Astrocyte (in vitro differentiated cells and primary cell): ENCODE measurements at regions not wholly inside any gene's neighbourhood (a gene's known extent, or its start where the extent isn't known, plus 50 kb on each side); places are given as distances from the start of the nearest gene placed in this dataset.

ENCODE experiments used
- DNase-seq: peaks from one replicate; pipeline ENCODE4 v3.0.0-alpha.2; 2010; ENCODE audit warnings: low read depth
- FAIRE-seq: peaks from 2 replicates; lab custom pipeline; 2011; peaks lifted over from hg19 to GRCh38; lab: Jason Lieb, UNC
- H2AFZ ChIP-seq: 2 replicates; pipeline ENCODE4 v1.6.0; 2012; ENCODE audit warnings: low read depth, low read length, inconsistent platforms
- H3K27ac ChIP-seq: 2 replicates; pipeline ENCODE4 v1.5.1; 2011; ENCODE audit warnings: low read depth, low read length, inconsistent platforms
- H3K27me3 ChIP-seq: 2 replicates; pipeline ENCODE4 v1.6.0; 2011; ENCODE audit warnings: low read length, inconsistent platforms; ENCODE audit not compliant: insufficient read depth
- H3K36me3 ChIP-seq: 2 replicates; pipeline ENCODE4 v1.5.1; 2011; ENCODE audit warnings: low read length, inconsistent platforms; ENCODE audit not compliant: insufficient read depth
- H3K4me1 ChIP-seq: 2 replicates; pipeline ENCODE4 v1.5.1; 2011; ENCODE audit warnings: low read length, inconsistent platforms; ENCODE audit not compliant: insufficient read depth
- H3K4me2 ChIP-seq: 2 replicates; pipeline ENCODE4 v1.6.0; 2012; ENCODE audit warnings: low read length, inconsistent platforms
- H3K4me3 ChIP-seq: 2 replicates; pipeline ENCODE4 v1.5.1; 2011; ENCODE audit warnings: low read depth, mild to moderate bottlenecking, low read length, inconsistent platforms; ENCODE audit not compliant: insufficient read depth
- H3K79me2 ChIP-seq: 2 replicates; pipeline ENCODE4 v1.6.0; 2012; ENCODE audit warnings: mild to moderate bottlenecking, low read length, inconsistent platforms; ENCODE audit not compliant: insufficient read depth
- H3K9ac ChIP-seq: 2 replicates; pipeline ENCODE4 v1.6.0; 2012; ENCODE audit warnings: mild to moderate bottlenecking, low read length, inconsistent platforms
- H3K9me3 ChIP-seq: 2 replicates; pipeline ENCODE4 v1.5.1; 2012; ENCODE audit warnings: low read depth, mild to moderate bottlenecking, low read length, inconsistent platforms; ENCODE audit not compliant: insufficient read depth
- H4K20me1 ChIP-seq: 2 replicates; pipeline ENCODE4 v1.6.0; 2012; ENCODE audit warnings: low read length, inconsistent platforms; ENCODE audit not compliant: insufficient read depth
- H3K27ac Mint-ChIP-seq: one replicate; pipeline ENCODE4 v1.8.0; 2021; ENCODE audit warnings: mild to moderate bottlenecking, mixed read lengths; ENCODE audit not compliant: unreplicated experiment
- H3K27me3 Mint-ChIP-seq: one replicate; pipeline ENCODE4 v1.8.0; 2021; ENCODE audit warnings: low read depth, mixed read lengths; ENCODE audit not compliant: unreplicated experiment
- H3K36me3 Mint-ChIP-seq: one replicate; pipeline ENCODE4 v1.8.0; 2021; ENCODE audit warnings: low read depth, mixed read lengths; ENCODE audit not compliant: unreplicated experiment
- H3K4me1 Mint-ChIP-seq: one replicate; pipeline ENCODE4 v1.8.0; 2021; ENCODE audit warnings: low read depth, mixed read lengths; ENCODE audit not compliant: unreplicated experiment
- H3K4me3 Mint-ChIP-seq: one replicate; pipeline ENCODE4 v1.8.0; 2021; ENCODE audit warnings: mild to moderate bottlenecking, moderate library complexity, mixed read lengths; ENCODE audit not compliant: unreplicated experiment
- H3K9me3 Mint-ChIP-seq: one replicate; pipeline ENCODE4 v1.8.0; 2021; ENCODE audit warnings: mild to moderate bottlenecking, mixed read lengths; ENCODE audit not compliant: unreplicated experiment
- EZH2 ChIP-seq: IDR thresholded peaks from 2 replicates; pipeline ENCODE4 v1.6.1; 2012; ENCODE audit warnings: mild to moderate bottlenecking, low read length, inconsistent platforms; ENCODE audit not compliant: insufficient read depth
- TF ChIP-seq, protein P1 (sequence below): IDR thresholded peaks from 2 replicates; pipeline ENCODE4 v1.5.1; 2011; ENCODE audit warnings: low read depth, mild to moderate bottlenecking, inconsistent platforms, low read length, moderate library complexity; ENCODE audit not compliant: insufficient read depth

DNA sequence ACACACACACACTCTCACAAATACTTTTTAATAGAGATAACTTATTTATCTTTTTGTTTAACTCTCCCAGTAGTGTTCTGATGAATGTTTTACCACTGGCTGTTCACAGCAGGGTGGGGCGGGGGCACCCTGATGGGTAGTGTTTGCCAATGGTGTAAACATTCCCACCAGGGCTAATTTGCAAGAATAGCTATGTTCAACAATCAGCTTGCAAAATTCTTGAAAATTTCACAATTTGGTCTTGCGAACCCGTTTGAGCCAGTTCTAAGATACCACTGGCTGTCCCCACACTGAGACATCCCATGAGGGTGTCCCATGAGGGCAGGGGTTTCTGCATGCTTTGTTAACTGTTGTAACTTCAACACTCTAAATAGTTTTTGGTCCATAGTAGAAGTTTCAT is 348.5 kb downstream of the CXCL12 start:
- no peaks in the 10 kb centered on the region for H3K27me3 Mint-ChIP-seq
- no peaks in the 10 kb centered on the region for H3K36me3 Mint-ChIP-seq
- no peaks in the 10 kb centered on the region for H3K36me3 ChIP-seq
- no peaks in the 10 kb centered on the region for H3K27me3 ChIP-seq
- TF ChIP-seq, protein P1, sequence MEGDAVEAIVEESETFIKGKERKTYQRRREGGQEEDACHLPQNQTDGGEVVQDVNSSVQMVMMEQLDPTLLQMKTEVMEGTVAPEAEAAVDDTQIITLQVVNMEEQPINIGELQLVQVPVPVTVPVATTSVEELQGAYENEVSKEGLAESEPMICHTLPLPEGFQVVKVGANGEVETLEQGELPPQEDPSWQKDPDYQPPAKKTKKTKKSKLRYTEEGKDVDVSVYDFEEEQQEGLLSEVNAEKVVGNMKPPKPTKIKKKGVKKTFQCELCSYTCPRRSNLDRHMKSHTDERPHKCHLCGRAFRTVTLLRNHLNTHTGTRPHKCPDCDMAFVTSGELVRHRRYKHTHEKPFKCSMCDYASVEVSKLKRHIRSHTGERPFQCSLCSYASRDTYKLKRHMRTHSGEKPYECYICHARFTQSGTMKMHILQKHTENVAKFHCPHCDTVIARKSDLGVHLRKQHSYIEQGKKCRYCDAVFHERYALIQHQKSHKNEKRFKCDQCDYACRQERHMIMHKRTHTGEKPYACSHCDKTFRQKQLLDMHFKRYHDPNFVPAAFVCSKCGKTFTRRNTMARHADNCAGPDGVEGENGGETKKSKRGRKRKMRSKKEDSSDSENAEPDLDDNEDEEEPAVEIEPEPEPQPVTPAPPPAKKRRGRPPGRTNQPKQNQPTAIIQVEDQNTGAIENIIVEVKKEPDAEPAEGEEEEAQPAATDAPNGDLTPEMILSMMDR: no peak
- no peak for TF ChIP-seq EZH2
- no peak overlapping the region for H3K27ac Mint-ChIP-seq
- H3K4me1 Mint-ChIP-seq: peaks cover 10% of the 10 kb centered on the region
- H3K4me3 ChIP-seq: no peak overlapping the region
- DNase-seq (no peak), FAIRE-seq (no peak)
- no peaks in the 10 kb centered on the region for H3K9me3 ChIP-seq
- no peak overlapping the region for H3K4me3 Mint-ChIP-seq
- no peak overlapping the region for H3K4me2 ChIP-seq
- peaks cover 16% of the 10 kb centered on the region for H3K4me1 ChIP-seq
- peaks cover 1% of the 10 kb centered on the region for H3K9me3 Mint-ChIP-seq
- no peak overlapping the region for H3K27ac ChIP-seq
- no peaks in the 10 kb centered on the region for H3K79me2 ChIP-seq
- H3K9ac ChIP-seq: no peak overlapping the region
- H2AFZ ChIP-seq: no peak overlapping the region
- no peaks in the 10 kb centered on the region for H4K20me1 ChIP-seq

DNA sequence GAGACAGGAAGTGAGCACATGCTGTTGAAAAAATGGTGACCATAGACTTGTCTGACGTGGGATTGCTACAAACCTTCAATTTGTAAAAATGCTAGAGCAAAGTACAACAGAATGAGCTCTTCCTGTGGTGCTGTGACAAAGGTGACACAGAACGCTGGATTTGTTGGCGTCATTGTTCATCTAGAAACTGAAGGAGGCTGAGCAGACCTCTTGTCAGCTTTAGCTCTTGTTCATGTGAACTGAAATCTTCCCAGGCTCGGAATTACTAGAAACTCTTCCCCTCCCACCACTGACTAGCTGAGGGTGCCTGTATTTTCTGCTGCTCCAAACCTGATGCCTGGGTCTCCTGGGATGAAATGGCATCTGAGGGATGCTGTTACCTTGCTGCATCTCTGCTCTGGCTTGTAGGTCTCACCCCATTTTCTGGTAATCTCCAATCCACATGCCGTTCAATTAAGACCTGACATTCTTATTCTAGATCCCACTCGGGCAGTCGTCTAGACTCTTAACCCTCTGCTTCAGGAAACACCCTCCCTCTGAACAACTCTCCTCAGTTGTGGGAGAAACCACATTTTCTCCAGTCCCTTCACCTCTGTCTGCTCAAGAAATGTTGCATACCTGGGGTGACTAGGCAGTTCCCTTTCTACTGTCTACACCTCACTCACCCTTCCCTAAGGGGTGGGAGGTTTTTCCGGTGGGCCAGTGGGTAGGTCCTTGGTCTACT is 349.3 kb downstream of the CXCL12 start:
- FAIRE-seq: no peak

More for the DNA sequence above, 349.3 kb downstream of the CXCL12 start:
- H3K4me3 Mint-ChIP-seq: no peak overlapping the region
- H3K4me3 ChIP-seq: no peak overlapping the region
- H4K20me1 ChIP-seq: no peaks in the 10 kb centered on the region
- no peaks in the 10 kb centered on the region for H3K79me2 ChIP-seq
- no peaks in the 10 kb centered on the region for H3K27me3 ChIP-seq
- H3K27ac Mint-ChIP-seq: no peak overlapping the region
- no peaks in the 10 kb centered on the region for H3K27me3 Mint-ChIP-seq
- no peaks in the 10 kb centered on the region for H3K9me3 ChIP-seq
- H3K4me2 ChIP-seq: no peak overlapping the region
- peaks cover 16% of the 10 kb centered on the region for H3K4me1 ChIP-seq
- H3K9ac ChIP-seq: no peak overlapping the region
- H3K27ac ChIP-seq: no peak overlapping the region
- TF ChIP-seq, protein P1: no peak
- TF ChIP-seq EZH2: no peak
- H3K36me3 ChIP-seq: no peaks in the 10 kb centered on the region
- H2AFZ ChIP-seq: no peak overlapping the region
- no peak for DNase-seq
- H3K9me3 Mint-ChIP-seq: no peaks in the 10 kb centered on the region
- H3K4me1 Mint-ChIP-seq: peaks cover 10% of the 10 kb centered on the region
- H3K36me3 Mint-ChIP-seq: no peaks in the 10 kb centered on the region
